ENCODE measurements at regions not wholly inside any gene's neighbourhood (a gene's known extent, or its start where the extent isn't known, plus 50 kb on each side); places are given as distances from the start of the nearest gene placed in this dataset.

DNA sequence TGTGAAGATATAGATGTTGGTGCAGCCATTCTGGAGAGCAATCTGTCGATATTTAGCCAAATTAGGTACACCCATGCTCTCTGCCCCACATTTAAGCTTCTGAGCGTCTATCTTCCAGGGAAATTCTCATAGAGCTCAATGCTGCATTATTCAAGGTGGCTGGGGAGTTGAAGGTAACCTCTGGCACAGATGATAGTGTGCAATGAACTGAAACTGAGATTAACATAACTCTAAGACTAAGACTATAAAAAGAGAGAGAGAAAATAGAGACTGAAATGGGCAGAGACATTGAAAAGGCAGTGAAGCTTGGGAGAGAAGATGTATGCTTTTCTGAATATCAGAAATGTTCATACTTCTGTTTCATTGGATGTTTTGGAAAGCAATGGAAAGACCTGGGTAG, 1197.0 kb upstream of the AUTS2 start:
- no peaks in the 10 kb centered on the region for H3K27me3 Mint-ChIP-seq (ENCODE audit: low read depth, unreplicated experiment)
- H3K4me1 Mint-ChIP-seq (ENCODE audit: low read depth, unreplicated experiment): no peaks in the 10 kb centered on the region
- TF ChIP-seq, protein P1, sequence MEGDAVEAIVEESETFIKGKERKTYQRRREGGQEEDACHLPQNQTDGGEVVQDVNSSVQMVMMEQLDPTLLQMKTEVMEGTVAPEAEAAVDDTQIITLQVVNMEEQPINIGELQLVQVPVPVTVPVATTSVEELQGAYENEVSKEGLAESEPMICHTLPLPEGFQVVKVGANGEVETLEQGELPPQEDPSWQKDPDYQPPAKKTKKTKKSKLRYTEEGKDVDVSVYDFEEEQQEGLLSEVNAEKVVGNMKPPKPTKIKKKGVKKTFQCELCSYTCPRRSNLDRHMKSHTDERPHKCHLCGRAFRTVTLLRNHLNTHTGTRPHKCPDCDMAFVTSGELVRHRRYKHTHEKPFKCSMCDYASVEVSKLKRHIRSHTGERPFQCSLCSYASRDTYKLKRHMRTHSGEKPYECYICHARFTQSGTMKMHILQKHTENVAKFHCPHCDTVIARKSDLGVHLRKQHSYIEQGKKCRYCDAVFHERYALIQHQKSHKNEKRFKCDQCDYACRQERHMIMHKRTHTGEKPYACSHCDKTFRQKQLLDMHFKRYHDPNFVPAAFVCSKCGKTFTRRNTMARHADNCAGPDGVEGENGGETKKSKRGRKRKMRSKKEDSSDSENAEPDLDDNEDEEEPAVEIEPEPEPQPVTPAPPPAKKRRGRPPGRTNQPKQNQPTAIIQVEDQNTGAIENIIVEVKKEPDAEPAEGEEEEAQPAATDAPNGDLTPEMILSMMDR (IDR thresholded peaks at IDR 0.05; ENCODE audit: insufficient read depth, low read depth, low read length): no peak
- TF ChIP-seq EZH2 (IDR thresholded peaks at IDR 0.05; ENCODE audit: insufficient read depth, low read length): no peak
- Histone ChIP-seq H3K9ac (ENCODE audit: low read length) (no peak overlapping the region), H3K4me1 (ENCODE audit: insufficient read depth, low read length) (no peaks in the 10 kb centered on the region), H3K27me3 (ENCODE audit: insufficient read depth, low read length) (no peaks in the 10 kb centered on the region), H3K4me2 (ENCODE audit: low read length) (no peak overlapping the region), H4K20me1 (ENCODE audit: insufficient read depth, low read length) (no peaks in the 10 kb centered on the region), H2AFZ (ENCODE audit: low read depth, low read length) (no peak overlapping the region), H3K4me3 (ENCODE audit: insufficient read depth, low read depth, low read length) (no peak overlapping the region), H3K27ac (ENCODE audit: low read depth, low read length) (no peak overlapping the region), H3K79me2 (ENCODE audit: insufficient read depth, low read length) (no peaks in the 10 kb centered on the region), H3K36me3 (ENCODE audit: insufficient read depth, low read length) (no peaks in the 10 kb centered on the region), H3K9me3 (ENCODE audit: insufficient read depth, low read depth, low read length) (no peaks in the 10 kb centered on the region)
- H3K36me3 Mint-ChIP-seq (ENCODE audit: low read depth, unreplicated experiment): no peaks in the 10 kb centered on the region
- no peak overlapping the region for H3K27ac Mint-ChIP-seq (ENCODE audit: unreplicated experiment)
- DNase-seq (ENCODE audit: low read depth) (no peak), FAIRE-seq (no peak)
- no peak overlapping the region for H3K4me3 Mint-ChIP-seq (ENCODE audit: unreplicated experiment)
- H3K9me3 Mint-ChIP-seq (ENCODE audit: unreplicated experiment): peaks cover 5% of the 10 kb centered on the region

DNA sequence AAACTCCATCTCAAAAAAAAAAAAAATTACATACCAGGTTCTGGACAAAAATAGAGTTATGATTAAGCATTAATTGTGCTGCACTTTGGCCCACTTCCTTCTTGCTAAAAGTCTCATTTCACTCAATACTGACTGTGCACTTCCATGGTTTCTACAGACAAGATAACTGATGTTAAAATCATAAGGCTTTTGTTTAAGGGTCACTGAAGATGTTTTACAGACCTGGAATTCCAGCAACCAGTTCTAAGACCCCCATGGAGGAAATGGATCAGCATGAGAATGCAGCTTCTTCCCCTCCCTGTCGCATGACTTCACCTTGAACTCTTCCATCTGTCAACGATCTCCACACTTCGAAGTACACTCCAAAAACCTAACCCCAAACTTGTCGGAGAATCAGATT, 1191.8 kb upstream of the AUTS2 start:
- no peaks in the 10 kb centered on the region for H3K4me1 ChIP-seq (ENCODE audit: insufficient read depth, low read length)
- no peaks in the 10 kb centered on the region for H4K20me1 ChIP-seq (ENCODE audit: insufficient read depth, low read length)
- H3K9me3 ChIP-seq (ENCODE audit: insufficient read depth, low read depth, low read length): no peaks in the 10 kb centered on the region
- no peaks in the 10 kb centered on the region for H3K4me1 Mint-ChIP-seq (ENCODE audit: low read depth, unreplicated experiment)
- no peak overlapping the region for H3K4me2 ChIP-seq (ENCODE audit: low read length)
- H3K27ac ChIP-seq (ENCODE audit: low read depth, low read length): no peak overlapping the region
- H3K27me3 ChIP-seq (ENCODE audit: insufficient read depth, low read length): no peaks in the 10 kb centered on the region
- H3K4me3 Mint-ChIP-seq (ENCODE audit: unreplicated experiment): no peak overlapping the region
- peaks cover 2% of the 10 kb centered on the region for H3K9me3 Mint-ChIP-seq (ENCODE audit: unreplicated experiment)
- FAIRE-seq (no peak), DNase-seq (ENCODE audit: low read depth) (no peak)
- TF ChIP-seq, protein P1 (IDR thresholded peaks at IDR 0.05; ENCODE audit: insufficient read depth, low read depth, low read length): no peak
- TF ChIP-seq EZH2 (IDR thresholded peaks at IDR 0.05; ENCODE audit: insufficient read depth, low read length): no peak
- no peak overlapping the region for H3K27ac Mint-ChIP-seq (ENCODE audit: unreplicated experiment)
- no peak overlapping the region for H2AFZ ChIP-seq (ENCODE audit: low read depth, low read length)
- no peaks in the 10 kb centered on the region for H3K36me3 ChIP-seq (ENCODE audit: insufficient read depth, low read length)
- no peak overlapping the region for H3K9ac ChIP-seq (ENCODE audit: low read length)
- no peak overlapping the region for H3K4me3 ChIP-seq (ENCODE audit: insufficient read depth, low read depth, low read length)
- no peaks in the 10 kb centered on the region for H3K79me2 ChIP-seq (ENCODE audit: insufficient read depth, low read length)
- H3K27me3 Mint-ChIP-seq (ENCODE audit: low read depth, unreplicated experiment): no peaks in the 10 kb centered on the region
- no peaks in the 10 kb centered on the region for H3K36me3 Mint-ChIP-seq (ENCODE audit: low read depth, unreplicated experiment)

DNA sequence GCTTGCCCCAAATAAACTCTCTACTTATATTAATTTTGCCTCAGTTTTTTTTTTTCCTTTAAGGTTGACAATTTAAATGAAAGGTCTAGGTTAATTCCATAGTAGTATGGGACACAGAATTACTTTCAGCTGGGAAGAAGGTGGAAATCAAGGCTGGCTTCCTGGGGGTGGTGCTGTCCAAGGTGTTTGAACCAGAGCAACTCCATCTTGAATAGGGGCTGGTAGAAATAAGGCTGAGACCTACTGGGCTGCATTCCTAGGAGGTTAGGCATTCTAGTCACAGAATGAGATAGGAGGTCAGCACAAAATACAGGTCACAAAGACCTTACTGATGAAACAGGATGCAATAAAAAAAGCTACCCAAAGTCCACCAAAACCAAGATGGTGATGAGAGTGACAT, 1190.8 kb upstream of the AUTS2 start:
- H4K20me1 ChIP-seq (ENCODE audit: insufficient read depth, low read length): no peaks in the 10 kb centered on the region
- Mint-ChIP-seq H3K4me1 (ENCODE audit: low read depth, unreplicated experiment) (no peaks in the 10 kb centered on the region), H3K36me3 (ENCODE audit: low read depth, unreplicated experiment) (no peaks in the 10 kb centered on the region), H3K27me3 (ENCODE audit: low read depth, unreplicated experiment) (no peaks in the 10 kb centered on the region), H3K9me3 (ENCODE audit: unreplicated experiment) (peaks cover 5% of the 10 kb centered on the region), H3K27ac (ENCODE audit: unreplicated experiment) (no peak overlapping the region), H3K4me3 (ENCODE audit: unreplicated experiment) (no peak overlapping the region)
- no peaks in the 10 kb centered on the region for H3K36me3 ChIP-seq (ENCODE audit: insufficient read depth, low read length)
- H3K4me1 ChIP-seq (ENCODE audit: insufficient read depth, low read length): no peaks in the 10 kb centered on the region
- H3K27ac ChIP-seq (ENCODE audit: low read depth, low read length): no peak overlapping the region
- H3K9ac ChIP-seq (ENCODE audit: low read length): no peak overlapping the region
- DNase-seq (ENCODE audit: low read depth) (no peak), FAIRE-seq (no peak)
- no peaks in the 10 kb centered on the region for H3K27me3 ChIP-seq (ENCODE audit: insufficient read depth, low read length)
- H3K79me2 ChIP-seq (ENCODE audit: insufficient read depth, low read length): no peaks in the 10 kb centered on the region
- H3K4me2 ChIP-seq (ENCODE audit: low read length): no peak overlapping the region
- H3K9me3 ChIP-seq (ENCODE audit: insufficient read depth, low read depth, low read length): no peaks in the 10 kb centered on the region
- TF ChIP-seq, protein P1 (IDR thresholded peaks at IDR 0.05; ENCODE audit: insufficient read depth, low read depth, low read length): no peak
- TF ChIP-seq EZH2 (IDR thresholded peaks at IDR 0.05; ENCODE audit: insufficient read depth, low read length): no peak
- no peak overlapping the region for H3K4me3 ChIP-seq (ENCODE audit: insufficient read depth, low read depth, low read length)
- no peak overlapping the region for H2AFZ ChIP-seq (ENCODE audit: low read depth, low read length)

All from astrocyte (in vitro differentiated cells and primary cell).